ENCODE measurements at regions not wholly inside any gene's neighbourhood (a gene's known extent, or its start where the extent isn't known, plus 50 kb on each side); places are given as distances from the start of the nearest gene placed in this dataset.

DNA sequence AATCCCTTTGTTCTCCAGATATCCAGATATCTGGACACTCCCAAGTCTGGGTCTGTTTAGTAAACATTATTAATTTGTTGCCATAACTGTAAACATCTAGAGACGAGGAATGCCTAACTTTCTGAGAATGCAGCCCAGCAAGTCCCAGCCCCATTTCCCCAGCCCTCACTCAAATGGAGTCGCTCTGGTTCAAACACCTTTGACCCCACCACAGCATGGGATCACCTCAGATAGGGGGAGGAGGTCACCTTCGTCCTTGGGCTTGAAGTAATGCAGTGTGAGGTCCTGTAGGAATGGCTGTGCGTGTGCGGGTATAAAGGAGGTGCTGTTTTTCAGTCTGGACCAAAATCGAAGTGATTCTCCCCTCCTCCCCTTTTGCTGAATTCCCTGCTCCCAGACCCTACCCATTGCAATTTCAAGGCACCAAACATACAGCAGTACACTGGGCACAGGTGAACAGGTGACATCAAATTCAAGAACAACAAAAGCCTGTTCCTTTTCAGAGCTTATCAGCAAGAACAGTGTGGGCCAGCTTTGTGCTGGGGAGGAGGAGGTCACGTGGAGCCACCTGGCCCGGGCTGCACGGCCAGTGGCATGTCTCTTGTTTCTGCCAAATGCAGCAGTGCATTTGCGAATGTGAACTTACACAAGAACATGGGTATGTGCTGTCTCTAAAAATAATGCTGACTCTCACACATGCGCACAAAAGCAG is 57.5 kb upstream of the TRPM1 start:
- no peak for TF ChIP-seq CTCF (IDR thresholded peaks at IDR 0.05; ENCODE audit: insufficient read depth, low read length)
- DNase-seq (ENCODE audit: low read depth), result peak; percentile 1

DNA sequence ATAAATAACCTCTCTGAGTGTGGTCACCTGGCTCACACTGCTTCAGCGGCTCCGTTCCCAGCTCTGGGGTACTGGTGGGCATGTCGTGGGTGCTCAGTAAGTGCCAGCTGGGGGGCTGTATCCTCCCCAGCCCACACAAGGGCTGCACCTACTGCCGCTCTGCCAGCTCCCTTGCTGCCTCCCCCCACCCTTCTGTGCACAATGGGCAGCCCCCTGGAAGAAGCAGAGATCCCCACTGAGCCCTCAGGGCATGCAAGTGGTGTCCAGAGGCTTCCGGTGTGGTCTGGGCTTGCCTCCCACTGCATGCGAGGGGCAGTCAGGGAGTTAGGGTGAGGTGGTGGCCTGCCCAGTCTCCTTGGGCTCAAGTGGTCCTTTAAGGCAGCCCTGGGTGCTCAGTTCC is 58.3 kb upstream of the TRPM1 start:
- no peak overlapping the region for H3K4me3 ChIP-seq (ENCODE audit: low read depth, low read length)
- DNase-seq (ENCODE audit: low read depth), result no peak
- TF ChIP-seq CTCF (IDR thresholded peaks at IDR 0.05; ENCODE audit: insufficient read depth, low read length), result no peak

More for the DNA sequence above, 57.5 kb upstream of the TRPM1 start:
- no peak overlapping the region for H3K4me3 ChIP-seq (ENCODE audit: low read depth, low read length)

DNA sequence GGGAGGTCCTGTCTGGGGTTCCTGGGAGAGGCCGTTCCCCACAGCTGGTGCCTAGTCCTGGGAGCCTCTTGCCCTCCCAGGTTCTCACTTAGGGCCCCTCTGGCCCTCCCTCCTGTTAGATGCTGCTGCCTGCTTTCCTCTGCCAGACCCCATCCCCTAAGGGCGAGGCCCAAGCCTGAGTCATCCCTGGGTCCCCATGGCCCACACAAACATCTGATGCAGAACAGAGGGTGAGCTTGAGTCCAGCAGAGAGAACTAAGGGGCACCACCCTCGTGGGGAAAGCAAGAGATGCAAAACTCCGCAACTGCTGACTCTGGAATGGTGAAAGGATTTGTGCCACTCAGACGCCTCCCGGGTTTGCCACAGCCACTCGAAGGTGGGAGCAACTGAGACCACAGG is 58.8 kb upstream of the TRPM1 start:
- H3K4me3 ChIP-seq (ENCODE audit: low read depth, low read length), result no peak overlapping the region
- no peak for DNase-seq (ENCODE audit: low read depth)
- no peak for TF ChIP-seq CTCF (IDR thresholded peaks at IDR 0.05; ENCODE audit: insufficient read depth, low read length)

GRCh38 chr15:31160740-31161495 is 59.4 kb upstream of the TRPM1 start:
- no peak overlapping the region for H3K4me3 ChIP-seq (ENCODE audit: low read depth, low read length)
- DNase-seq (ENCODE audit: low read depth), result no peak
- no peak for TF ChIP-seq CTCF (IDR thresholded peaks at IDR 0.05; ENCODE audit: insufficient read depth, low read length)

- H3K4me3 ChIP-seq (ENCODE audit: low read depth, low read length), result no peak overlapping the region
- DNase-seq (ENCODE audit: low read depth), result no peak
- no peak for TF ChIP-seq CTCF (IDR thresholded peaks at IDR 0.05; ENCODE audit: insufficient read depth, low read length)
Measured at GRCh38 chr15:31161951-31162350, 60.4 kb upstream of the TRPM1 start.

- no peak for DNase-seq (ENCODE audit: low read depth)
- no peak for TF ChIP-seq CTCF (IDR thresholded peaks at IDR 0.05; ENCODE audit: insufficient read depth, low read length)
- H3K4me3 ChIP-seq (ENCODE audit: low read depth, low read length), result no peak overlapping the region
Measured at GRCh38 chr15:31162721-31163510, 61.4 kb upstream of the TRPM1 start.
